Hepatocyte (in vitro differentiated cells): ENCODE measurements at regions not wholly inside any gene's neighbourhood (a gene's known extent, or its start where the extent isn't known, plus 50 kb on each side); places are given as distances from the start of the nearest gene placed in this dataset.

Experiments
- CTCF ChIP-seq: fragments of 200-600 bp; sonication (generic); IDR thresholded peaks from 2 replicates; pipeline ENCODE4 v1.5.1; 2016; ENCODE audit warnings: antibody characterized with exemption, mild to moderate bottlenecking; ENCODE audit not compliant: poor library complexity
- EZH2 ChIP-seq: fragments of 200-600 bp; sonication (generic); IDR thresholded peaks from 2 replicates; pipeline ENCODE4 v1.6.1; 2016; ENCODE audit warnings: antibody characterized with exemption, mild to moderate bottlenecking, borderline replicate concordance
- EZH2phosphoT487 ChIP-seq: fragments of 200-600 bp; sonication (generic); IDR thresholded peaks from one replicate; pipeline ENCODE4 v1.6.1; 2018; ENCODE audit warnings: antibody characterized with exemption, mild to moderate bottlenecking, low read depth, moderate library complexity; ENCODE audit not compliant: unreplicated experiment, severe bottlenecking

GRCh38 chr21:24163539-24163938, 1443.7 kb downstream of the MRPL39 start:
- TF ChIP-seq CTCF (no peak), EZH2 (no peak), EZH2phosphoT487 (no peak)
